AG09319 (cell line): ENCODE measurements at regions not wholly inside any gene's neighbourhood (a gene's known extent, or its start where the extent isn't known, plus 50 kb on each side); places are given as distances from the start of the nearest gene placed in this dataset.
"Not testable (repeated sequence)": the region's sequence is repeated elsewhere in the genome, so short reads cannot be mapped to it uniquely, and the experiment has no call there.

Experiments
- DNase-seq: peaks from one replicate; pipeline ENCODE4 v3.0.0-alpha.2; 2010; ENCODE audit warnings: low read depth; ENCODE audit errors: extremely low read depth
- TF ChIP-seq, protein P1 (sequence below): IDR thresholded peaks from 2 replicates; pipeline ENCODE4 v1.5.1; 2011; ENCODE audit warnings: low read depth, mild to moderate bottlenecking, inconsistent platforms, low read length, moderate library complexity

DNA sequence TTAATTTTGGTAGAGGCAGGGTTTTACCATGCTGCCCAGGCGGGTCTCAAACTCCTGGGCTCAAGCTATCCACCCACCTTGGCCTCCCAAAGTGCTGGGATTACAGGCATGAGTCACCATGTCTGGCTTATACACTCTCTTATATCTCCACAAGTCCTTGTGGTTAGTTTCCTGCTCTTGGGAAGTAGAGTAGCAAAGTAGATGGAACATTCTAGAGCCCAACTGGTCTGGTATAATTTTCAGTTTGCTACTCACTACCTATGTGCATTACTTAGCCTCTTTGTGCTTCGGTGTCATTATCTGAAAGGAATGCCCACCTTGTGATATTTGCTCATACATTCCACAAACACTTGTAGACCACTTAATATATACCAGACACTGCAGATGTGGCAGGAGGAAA, 96.6 kb upstream of the IPO9 start:
- DNase-seq = no peak

DNA sequence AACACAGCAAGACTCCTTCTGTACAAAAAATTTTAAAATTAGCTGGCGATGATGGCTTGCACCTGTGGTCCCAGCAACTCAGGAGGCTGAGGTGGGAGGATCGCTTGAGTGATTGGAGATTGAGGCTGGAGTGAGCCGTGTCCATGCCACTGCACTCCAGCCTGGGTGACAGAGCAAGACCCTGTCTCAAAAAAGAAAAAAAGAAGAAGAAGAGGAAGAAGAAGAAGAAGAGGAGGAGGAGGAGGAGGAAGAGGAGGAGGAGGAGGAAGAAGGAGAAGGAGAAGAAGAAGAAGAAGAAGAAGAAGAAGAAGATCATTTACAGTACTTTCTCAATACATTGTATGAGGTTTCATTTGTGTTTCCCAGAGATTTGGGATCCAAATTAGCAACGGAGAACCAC, 94.7 kb upstream of the IPO9 start:
- DNase-seq = not testable (repeated sequence)

More for the DNA sequence above, 96.6 kb upstream of the IPO9 start:
- TF ChIP-seq, protein P1, sequence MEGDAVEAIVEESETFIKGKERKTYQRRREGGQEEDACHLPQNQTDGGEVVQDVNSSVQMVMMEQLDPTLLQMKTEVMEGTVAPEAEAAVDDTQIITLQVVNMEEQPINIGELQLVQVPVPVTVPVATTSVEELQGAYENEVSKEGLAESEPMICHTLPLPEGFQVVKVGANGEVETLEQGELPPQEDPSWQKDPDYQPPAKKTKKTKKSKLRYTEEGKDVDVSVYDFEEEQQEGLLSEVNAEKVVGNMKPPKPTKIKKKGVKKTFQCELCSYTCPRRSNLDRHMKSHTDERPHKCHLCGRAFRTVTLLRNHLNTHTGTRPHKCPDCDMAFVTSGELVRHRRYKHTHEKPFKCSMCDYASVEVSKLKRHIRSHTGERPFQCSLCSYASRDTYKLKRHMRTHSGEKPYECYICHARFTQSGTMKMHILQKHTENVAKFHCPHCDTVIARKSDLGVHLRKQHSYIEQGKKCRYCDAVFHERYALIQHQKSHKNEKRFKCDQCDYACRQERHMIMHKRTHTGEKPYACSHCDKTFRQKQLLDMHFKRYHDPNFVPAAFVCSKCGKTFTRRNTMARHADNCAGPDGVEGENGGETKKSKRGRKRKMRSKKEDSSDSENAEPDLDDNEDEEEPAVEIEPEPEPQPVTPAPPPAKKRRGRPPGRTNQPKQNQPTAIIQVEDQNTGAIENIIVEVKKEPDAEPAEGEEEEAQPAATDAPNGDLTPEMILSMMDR = no peak

DNA sequence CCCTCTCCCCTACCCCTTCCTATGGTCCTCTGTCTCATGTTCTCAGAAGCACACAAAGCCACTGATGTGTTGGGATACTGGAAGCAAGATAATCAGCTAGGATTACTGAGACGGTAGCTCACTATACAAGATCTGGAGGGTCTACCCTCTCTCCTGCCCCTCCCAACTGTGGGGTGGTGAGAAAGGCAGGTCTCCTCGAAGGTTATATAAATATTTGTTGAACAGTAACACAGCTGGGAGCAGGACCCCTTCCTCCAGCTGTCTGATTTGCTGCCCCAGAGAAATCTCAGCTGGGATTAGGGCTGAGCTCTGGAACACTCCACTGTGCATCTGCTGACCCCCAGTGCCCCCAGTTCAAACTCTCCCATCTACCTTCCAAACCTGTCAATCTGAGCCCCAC, 94.2 kb upstream of the IPO9 start:
- TF ChIP-seq, protein P1 = no peak
- DNase-seq = no peak

DNA sequence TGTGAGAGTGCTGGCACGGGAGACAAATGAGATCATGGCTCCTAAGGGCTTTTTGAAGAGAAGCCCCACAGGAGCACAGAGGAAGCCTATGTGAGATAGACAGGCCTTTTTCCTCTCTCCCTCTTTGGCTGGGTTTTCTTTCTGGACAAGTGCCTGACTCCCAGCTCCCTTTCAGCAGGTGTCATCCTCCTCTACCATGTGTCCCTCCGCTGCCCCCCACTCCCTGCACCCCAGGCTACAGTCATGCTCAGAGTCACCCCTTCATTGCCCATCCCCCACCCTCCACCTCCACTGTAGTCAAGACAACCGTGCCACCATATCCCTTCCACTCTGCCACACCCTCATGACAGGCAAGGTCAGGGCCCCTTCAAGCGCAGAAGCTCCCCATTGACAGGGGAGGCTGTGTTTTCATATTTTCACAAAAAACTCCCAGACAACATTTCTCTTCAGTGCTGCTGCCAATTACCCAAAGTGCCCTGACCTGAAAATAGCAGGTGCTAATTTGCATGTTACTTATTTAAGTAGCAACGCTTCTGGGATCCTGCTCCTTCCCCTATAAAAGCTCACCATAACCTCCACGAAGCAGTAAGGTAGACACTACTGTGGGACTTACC, 92.1 kb upstream of the IPO9 start:
- no peak for DNase-seq
- TF ChIP-seq, protein P1 = no peak

DNA sequence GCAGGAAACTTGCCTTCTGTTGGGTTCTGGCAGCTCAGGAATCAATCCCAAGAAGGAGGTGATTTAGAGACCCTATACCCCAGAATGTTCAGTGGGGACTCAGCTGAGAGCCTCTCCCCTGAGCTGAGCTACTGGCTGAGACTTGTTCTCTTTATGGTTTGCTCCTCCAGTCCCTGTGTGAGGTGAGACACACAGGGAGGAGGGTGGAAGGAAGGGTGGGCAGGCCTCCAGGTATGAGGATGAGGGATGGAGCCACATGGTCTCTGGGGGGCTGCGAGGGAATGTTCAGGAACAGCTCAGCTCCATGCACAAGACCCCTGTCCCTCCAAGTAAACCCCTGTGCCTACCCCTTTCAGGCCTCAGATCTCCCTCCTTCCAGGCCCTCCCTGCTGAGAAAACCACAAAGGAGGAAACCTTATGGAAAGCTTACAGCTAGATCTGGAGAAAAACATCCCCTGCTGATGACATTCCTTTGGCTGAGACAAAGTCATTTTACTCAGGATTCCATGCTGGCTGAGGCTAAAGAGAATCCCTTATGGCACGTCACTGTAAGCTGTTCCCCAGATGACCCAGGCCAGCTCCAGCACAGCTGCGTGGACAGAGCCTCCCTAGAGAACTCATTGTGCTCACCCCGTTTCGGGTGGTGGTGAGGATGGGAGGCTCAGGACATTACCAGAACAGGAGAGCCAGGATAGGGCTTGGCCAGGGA, 91.5 kb upstream of the IPO9 start:
- no peak for DNase-seq
- TF ChIP-seq, protein P1 = no peak

DNA sequence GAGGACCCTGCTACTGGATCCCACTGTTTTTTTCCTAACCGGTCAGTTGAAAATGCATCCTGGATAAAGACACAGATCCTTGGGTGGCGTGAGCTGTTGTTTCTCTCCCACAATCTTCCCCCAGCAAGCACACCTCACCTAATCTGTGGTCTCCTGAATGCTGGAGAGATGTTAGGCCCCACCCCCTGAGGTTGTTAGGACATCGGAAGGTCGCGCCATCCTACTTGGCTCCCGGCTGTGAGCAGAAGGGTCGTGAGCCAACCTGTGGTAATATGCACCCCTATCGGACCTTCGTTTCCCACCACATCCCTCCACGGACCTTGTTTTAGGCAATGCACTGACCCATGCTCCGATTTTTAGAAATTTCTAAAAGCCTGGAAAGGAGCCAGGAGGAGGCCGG, 89.9 kb upstream of the IPO9 start:
- TF ChIP-seq, protein P1 = no peak
- no peak for DNase-seq

DNA sequence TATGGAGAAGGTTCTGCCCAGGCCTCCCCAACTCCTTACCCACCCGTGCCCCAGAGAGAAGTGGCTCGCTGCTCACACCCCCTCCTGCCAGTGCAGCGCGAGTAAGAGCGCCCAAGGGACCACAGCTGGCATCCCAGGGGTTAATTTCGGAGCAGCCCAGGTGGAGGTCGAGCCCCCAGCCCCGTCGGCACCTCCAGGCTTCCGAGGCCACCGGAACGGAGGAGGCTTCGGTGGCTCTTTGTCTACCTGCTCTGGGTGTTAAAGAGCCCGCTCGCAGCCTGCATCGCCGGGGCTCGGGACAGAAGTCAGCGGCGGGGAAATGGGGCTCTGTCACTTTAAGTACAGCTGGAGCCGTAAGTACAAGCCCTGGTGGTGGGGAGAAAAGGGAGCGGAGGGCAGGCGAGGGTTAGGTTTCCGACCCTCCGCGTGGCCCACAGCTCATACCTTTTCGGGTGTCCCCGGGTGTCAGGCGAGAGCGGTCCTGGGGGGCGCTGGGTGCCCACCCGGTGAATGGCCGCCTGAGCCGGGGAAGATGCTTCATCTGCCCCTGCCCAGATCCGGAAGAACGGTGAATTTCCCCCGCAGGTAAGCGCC, 89.4 kb upstream of the IPO9 start:
- no peak for DNase-seq
- TF ChIP-seq, protein P1 = no peak
